ENCODE measurements at regions not wholly inside any gene's neighbourhood (a gene's known extent, or its start where the extent isn't known, plus 50 kb on each side); places are given as distances from the start of the nearest gene placed in this dataset.
"Not testable (repeated sequence)": the region's sequence is repeated elsewhere in the genome, so short reads cannot be mapped to it uniquely, and the experiment has no call there.

DNA sequence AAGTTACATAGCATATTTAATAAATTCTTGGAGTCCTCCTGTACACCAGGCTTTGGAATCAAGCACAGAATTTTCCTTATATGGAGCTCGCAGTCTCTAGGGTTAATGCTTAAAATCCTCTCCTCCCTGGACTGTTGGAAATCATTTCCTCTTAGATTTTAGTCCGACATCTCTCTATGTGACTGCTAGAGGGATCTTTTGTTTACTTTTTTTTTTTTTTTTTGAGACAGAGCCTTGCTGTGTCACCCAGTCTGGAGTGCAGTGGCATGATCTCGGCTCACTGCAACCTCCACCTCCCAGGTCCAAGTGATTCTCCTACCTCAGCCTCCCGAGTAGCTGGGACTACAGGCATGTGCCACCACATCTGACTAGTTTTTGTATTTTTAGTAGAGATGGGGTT, 84.1 kb upstream of the UMPS start:
- TF ChIP-seq, protein P1, sequence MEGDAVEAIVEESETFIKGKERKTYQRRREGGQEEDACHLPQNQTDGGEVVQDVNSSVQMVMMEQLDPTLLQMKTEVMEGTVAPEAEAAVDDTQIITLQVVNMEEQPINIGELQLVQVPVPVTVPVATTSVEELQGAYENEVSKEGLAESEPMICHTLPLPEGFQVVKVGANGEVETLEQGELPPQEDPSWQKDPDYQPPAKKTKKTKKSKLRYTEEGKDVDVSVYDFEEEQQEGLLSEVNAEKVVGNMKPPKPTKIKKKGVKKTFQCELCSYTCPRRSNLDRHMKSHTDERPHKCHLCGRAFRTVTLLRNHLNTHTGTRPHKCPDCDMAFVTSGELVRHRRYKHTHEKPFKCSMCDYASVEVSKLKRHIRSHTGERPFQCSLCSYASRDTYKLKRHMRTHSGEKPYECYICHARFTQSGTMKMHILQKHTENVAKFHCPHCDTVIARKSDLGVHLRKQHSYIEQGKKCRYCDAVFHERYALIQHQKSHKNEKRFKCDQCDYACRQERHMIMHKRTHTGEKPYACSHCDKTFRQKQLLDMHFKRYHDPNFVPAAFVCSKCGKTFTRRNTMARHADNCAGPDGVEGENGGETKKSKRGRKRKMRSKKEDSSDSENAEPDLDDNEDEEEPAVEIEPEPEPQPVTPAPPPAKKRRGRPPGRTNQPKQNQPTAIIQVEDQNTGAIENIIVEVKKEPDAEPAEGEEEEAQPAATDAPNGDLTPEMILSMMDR (IDR thresholded peaks at IDR 0.05; ENCODE audit: insufficient read depth, low read length, poor library complexity, severe bottlenecking), result not testable (repeated sequence)
- not testable (repeated sequence) for TF ChIP-seq EZH2phosphoT487 (conservative IDR thresholded peaks at IDR 0.05; ENCODE audit: low read length)

Data from SU-DHL-6 (cell line).